Liver (tissue), 8 donors: ENCODE measurements at regions not wholly inside any gene's neighbourhood (a gene's known extent, or its start where the extent isn't known, plus 50 kb on each side); places are given as distances from the start of the nearest gene placed in this dataset.

Experiments used
- DNase-seq: peaks from one replicate; pipeline ENCODE4 v3.0.0-alpha.2; 2017; ENCODE audit warnings: low spot score
- H3K27ac ChIP-seq, 2 donors: one replicate each; pipeline ENCODE4 v1.7.0; 2013; ENCODE audit warnings: inconsistent platforms in 2 of 2, low read length in 2 of 2, control low read depth in 1 of 2, low read depth in 1 of 2, mild to moderate bottlenecking in 1 of 2
- H3K27me3 ChIP-seq, 4 donors: one replicate each; pipeline versions ENCODE4 v1.6.1 to v1.7.0; 2013; ENCODE audit warnings: low read length in 3 of 4, inconsistent platforms in 1 of 4, mild to moderate bottlenecking in 1 of 4, moderate library complexity in 1 of 4; ENCODE audit not compliant: control insufficient read depth in 4 of 4, insufficient read depth in 4 of 4
- H3K36me3 ChIP-seq, 4 donors: one replicate each; pipeline versions ENCODE4 v1.6.1 to v1.7.0; 2013; ENCODE audit warnings: low read length in 3 of 4, mild to moderate bottlenecking in 3 of 4, low read depth in 1 of 4, moderate library complexity in 1 of 4; ENCODE audit not compliant: control insufficient read depth in 4 of 4, insufficient read depth in 3 of 4
- H3K4me1 ChIP-seq, 4 donors: one replicate each; pipeline versions ENCODE4 v1.6.1 to v1.7.0; 2013; ENCODE audit warnings: low read length in 3 of 4, mild to moderate bottlenecking in 3 of 4, moderate library complexity in 1 of 4; ENCODE audit not compliant: control insufficient read depth in 4 of 4, insufficient read depth in 4 of 4
- H3K4me3 ChIP-seq, 3 donors: one replicate each; pipeline versions ENCODE4 v1.6.1 to v1.7.0; 2013; ENCODE audit warnings: low read length in 3 of 3, control low read depth in 1 of 3, low read depth in 1 of 3, mild to moderate bottlenecking in 1 of 3
- H3K9ac ChIP-seq, 2 donors: one replicate each; pipeline ENCODE4 v1.7.0; 2013; ENCODE audit warnings: low read length in 2 of 2, mild to moderate bottlenecking in 2 of 2, moderate library complexity in 2 of 2, control low read depth in 1 of 2, low read depth in 1 of 2
- H3K9me3 ChIP-seq, 4 donors: one replicate each; pipeline versions ENCODE4 v1.6.1 to v1.7.0; 2013; ENCODE audit warnings: low read length in 3 of 4; ENCODE audit not compliant: control insufficient read depth in 4 of 4
- FOXA1 ChIP-seq: IDR thresholded peaks from 2 replicates; pipeline ENCODE4 v1.6.1; 2016; ENCODE audit warnings: antibody characterized with exemption
- GABPA ChIP-seq, 2 donors: IDR thresholded peaks in 1 of 2; conservative IDR thresholded peaks in 1 of 2; 2 replicates each; pipeline ENCODE4 v1.6.1; 2016; ENCODE audit warnings: antibody characterized with exemption in 2 of 2, mild to moderate bottlenecking in 1 of 2, moderate library complexity in 1 of 2
- JUND ChIP-seq, 2 donors: IDR thresholded peaks; 2 replicates each; pipeline ENCODE4 v1.6.1; 2016; ENCODE audit warnings: antibody characterized with exemption in 2 of 2
- NR2F2 ChIP-seq: IDR thresholded peaks from 2 replicates; pipeline ENCODE4 v1.6.1; 2016; ENCODE audit warnings: antibody characterized with exemption
- REST ChIP-seq: IDR thresholded peaks from 2 replicates; pipeline ENCODE4 v1.6.1; 2016; ENCODE audit warnings: antibody characterized with exemption, mild to moderate bottlenecking
- RXRA ChIP-seq, 2 donors: IDR thresholded peaks; 2 replicates each; pipeline ENCODE4 v1.6.1; 2017 to 2018; ENCODE audit warnings: antibody characterized with exemption in 2 of 2, mild to moderate bottlenecking in 1 of 2
- SP1 ChIP-seq: IDR thresholded peaks from 2 replicates; pipeline ENCODE4 v1.6.1; 2018; ENCODE audit warnings: antibody characterized with exemption, mild to moderate bottlenecking
- TAF1 ChIP-seq: conservative IDR thresholded peaks from 2 replicates; pipeline ENCODE4 v1.6.1; 2016; ENCODE audit warnings: antibody characterized with exemption, mild to moderate bottlenecking
- YY1 ChIP-seq: IDR thresholded peaks from 2 replicates; pipeline ENCODE4 v1.6.1; 2016; ENCODE audit warnings: antibody characterized with exemption, mild to moderate bottlenecking
- WGBS: extraction: QIAGEN DNeasy Blood & Tissue Kit; methylation state at CpG from one replicate; pipeline ENCODE4 v1.1.7; 2013; 5-methylcytosine and 5-hydroxymethylcytosine counted together
- TF ChIP-seq, protein P1 (sequence below): IDR thresholded peaks from 2 replicates; pipeline ENCODE4 v1.6.1; 2016; ENCODE audit warnings: antibody characterized with exemption
- TF ChIP-seq, protein P2 (sequence below): IDR thresholded peaks from 2 replicates; pipeline ENCODE4 v1.6.1; 2016; ENCODE audit warnings: antibody characterized with exemption
- TF ChIP-seq, protein P3 (sequence below): fragments of 150-350 bp; IDR thresholded peaks from 2 replicates; pipeline ENCODE4 v1.5.1; 2017; ENCODE audit warnings: improper control_type of control experiment, low read depth, low read length; ENCODE audit not compliant: missing input control
- TF ChIP-seq, protein P4 (sequence below): IDR thresholded peaks from 2 replicates; pipeline ENCODE4 v1.6.1; 2016; ENCODE audit warnings: antibody characterized with exemption
- donor health status: healthy.
- donor health status: healthy.
- donor health status: healthy.
- donor health status: healthy.
- donor health status: healthy.

DNA sequence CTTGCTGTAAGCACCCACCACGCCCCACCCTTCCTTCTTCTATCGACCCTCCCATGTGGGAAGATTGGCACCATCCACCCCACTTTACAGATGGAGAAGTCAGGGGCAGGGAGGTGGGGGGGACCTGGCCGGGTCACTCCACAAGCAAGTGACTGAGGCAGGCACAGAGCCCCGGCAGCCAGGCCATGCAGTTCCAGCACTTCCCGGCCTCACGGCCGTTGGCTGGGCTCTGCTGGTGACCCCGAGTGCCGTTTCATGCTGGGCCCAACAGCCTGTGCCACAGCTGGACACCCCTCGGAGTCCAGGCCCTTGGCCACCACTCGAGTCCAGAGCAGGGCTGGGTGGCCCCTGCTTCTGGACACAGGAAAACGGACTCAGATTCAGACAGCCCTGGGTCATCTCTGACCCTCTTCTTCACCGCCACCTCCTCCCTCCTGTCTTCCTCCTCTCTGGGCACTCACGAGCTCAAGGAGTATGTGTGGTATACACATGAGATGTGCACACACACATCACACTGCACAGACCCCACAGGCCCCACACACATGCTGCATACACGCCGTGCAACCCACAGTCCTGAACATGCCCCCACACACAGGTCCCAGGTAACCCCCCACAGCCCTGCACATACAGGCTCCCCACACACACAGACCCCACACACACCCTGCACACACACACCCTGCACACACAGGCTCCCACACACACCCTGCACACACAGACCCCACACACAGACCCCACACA, 89.3 kb upstream of the GPC1 start (continued):
- no peak for TF ChIP-seq REST

GRCh38 chr2:240346753-240347372, 88.6 kb upstream of the GPC1 start:
- no peaks in the 10 kb centered on the region for H3K36me3 ChIP-seq
- DNase-seq, result no peak
- no peak overlapping the region for H3K9ac ChIP-seq
- WGBS, result 85% methylated on average over 20 of the region's 20 CpGs
- TF ChIP-seq RXRA (IDR thresholded peaks at IDR 0.05) (no peak), YY1 (no peak), NR2F2 (no peak), REST (no peak), GABPA (IDR thresholded peaks at IDR 0.05 in 1 of 2, conservative IDR thresholded peaks at IDR 0.05 in 1 of 2) (no peak), FOXA1 (no peak), TAF1 (no peak), SP1 (no peak), JUND (IDR thresholded peaks at IDR 0.05) (no peak)
- TF ChIP-seq, protein P1, sequence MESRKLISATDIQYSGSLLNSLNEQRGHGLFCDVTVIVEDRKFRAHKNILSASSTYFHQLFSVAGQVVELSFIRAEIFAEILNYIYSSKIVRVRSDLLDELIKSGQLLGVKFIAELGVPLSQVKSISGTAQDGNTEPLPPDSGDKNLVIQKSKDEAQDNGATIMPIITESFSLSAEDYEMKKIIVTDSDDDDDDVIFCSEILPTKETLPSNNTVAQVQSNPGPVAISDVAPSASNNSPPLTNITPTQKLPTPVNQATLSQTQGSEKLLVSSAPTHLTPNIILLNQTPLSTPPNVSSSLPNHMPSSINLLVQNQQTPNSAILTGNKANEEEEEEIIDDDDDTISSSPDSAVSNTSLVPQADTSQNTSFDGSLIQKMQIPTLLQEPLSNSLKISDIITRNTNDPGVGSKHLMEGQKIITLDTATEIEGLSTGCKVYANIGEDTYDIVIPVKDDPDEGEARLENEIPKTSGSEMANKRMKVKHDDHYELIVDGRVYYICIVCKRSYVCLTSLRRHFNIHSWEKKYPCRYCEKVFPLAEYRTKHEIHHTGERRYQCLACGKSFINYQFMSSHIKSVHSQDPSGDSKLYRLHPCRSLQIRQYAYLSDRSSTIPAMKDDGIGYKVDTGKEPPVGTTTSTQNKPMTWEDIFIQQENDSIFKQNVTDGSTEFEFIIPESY, result no peak
- TF ChIP-seq, protein P2, sequence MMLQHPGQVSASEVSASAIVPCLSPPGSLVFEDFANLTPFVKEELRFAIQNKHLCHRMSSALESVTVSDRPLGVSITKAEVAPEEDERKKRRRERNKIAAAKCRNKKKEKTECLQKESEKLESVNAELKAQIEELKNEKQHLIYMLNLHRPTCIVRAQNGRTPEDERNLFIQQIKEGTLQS, result no peak
- TF ChIP-seq, protein P3, sequence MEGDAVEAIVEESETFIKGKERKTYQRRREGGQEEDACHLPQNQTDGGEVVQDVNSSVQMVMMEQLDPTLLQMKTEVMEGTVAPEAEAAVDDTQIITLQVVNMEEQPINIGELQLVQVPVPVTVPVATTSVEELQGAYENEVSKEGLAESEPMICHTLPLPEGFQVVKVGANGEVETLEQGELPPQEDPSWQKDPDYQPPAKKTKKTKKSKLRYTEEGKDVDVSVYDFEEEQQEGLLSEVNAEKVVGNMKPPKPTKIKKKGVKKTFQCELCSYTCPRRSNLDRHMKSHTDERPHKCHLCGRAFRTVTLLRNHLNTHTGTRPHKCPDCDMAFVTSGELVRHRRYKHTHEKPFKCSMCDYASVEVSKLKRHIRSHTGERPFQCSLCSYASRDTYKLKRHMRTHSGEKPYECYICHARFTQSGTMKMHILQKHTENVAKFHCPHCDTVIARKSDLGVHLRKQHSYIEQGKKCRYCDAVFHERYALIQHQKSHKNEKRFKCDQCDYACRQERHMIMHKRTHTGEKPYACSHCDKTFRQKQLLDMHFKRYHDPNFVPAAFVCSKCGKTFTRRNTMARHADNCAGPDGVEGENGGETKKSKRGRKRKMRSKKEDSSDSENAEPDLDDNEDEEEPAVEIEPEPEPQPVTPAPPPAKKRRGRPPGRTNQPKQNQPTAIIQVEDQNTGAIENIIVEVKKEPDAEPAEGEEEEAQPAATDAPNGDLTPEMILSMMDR, result no peak
- TF ChIP-seq, protein P4, sequence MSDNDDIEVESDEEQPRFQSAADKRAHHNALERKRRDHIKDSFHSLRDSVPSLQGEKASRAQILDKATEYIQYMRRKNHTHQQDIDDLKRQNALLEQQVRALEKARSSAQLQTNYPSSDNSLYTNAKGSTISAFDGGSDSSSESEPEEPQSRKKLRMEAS, result no peak
- peaks cover 0 to 3% (median 0%) of the 10 kb centered on the region in 4 donors for H3K4me1 ChIP-seq
- no peak overlapping the region for H3K4me3 ChIP-seq
- H3K27me3 ChIP-seq, result no peaks in the 10 kb centered on the region
- peaks cover 3 to 6% (median 5%) of the 10 kb centered on the region in 4 donors for H3K9me3 ChIP-seq
- no peak overlapping the region for H3K27ac ChIP-seq
